Parathyroid adenoma (tissue), 2 donors: ENCODE measurements at regions not wholly inside any gene's neighbourhood (a gene's known extent, or its start where the extent isn't known, plus 50 kb on each side); places are given as distances from the start of the nearest gene placed in this dataset.

Experiments used
- H2AFZ ChIP-seq: fragments of 300-600 bp; sonication (generic); one replicate; pipeline ENCODE4 v1.7.0; 2017; ENCODE audit warnings: antibody characterized with exemption, mild to moderate bottlenecking
- H3K27ac ChIP-seq: fragments of 300-600 bp; sonication (generic); one replicate; pipeline ENCODE4 v1.7.0; 2017
- H3K27me3 ChIP-seq: fragments of 300-600 bp; sonication (generic); one replicate; pipeline ENCODE4 v1.7.0; 2017; ENCODE audit warnings: low read length; ENCODE audit not compliant: control insufficient read depth, insufficient read depth
- H3K36me3 ChIP-seq: fragments of 300-600 bp; sonication (generic); one replicate; pipeline ENCODE4 v1.7.0; 2017; ENCODE audit warnings: low read length; ENCODE audit not compliant: control insufficient read depth, insufficient read depth
- H3K4me1 ChIP-seq: fragments of 300-600 bp; sonication (generic); one replicate; pipeline ENCODE4 v1.7.0; 2017; ENCODE audit warnings: control low read depth
- H3K4me2 ChIP-seq: fragments of 300-600 bp; sonication (generic); one replicate; pipeline ENCODE4 v1.7.0; 2017; ENCODE audit warnings: low read length
- H3K4me3 ChIP-seq: fragments of 300-600 bp; sonication (generic); one replicate; pipeline ENCODE4 v1.7.0; 2017; ENCODE audit warnings: low read depth, low read length
- H3K79me2 ChIP-seq: fragments of 300-600 bp; sonication (generic); one replicate; pipeline ENCODE4 v1.7.0; 2017; ENCODE audit warnings: control low read depth
- H3K9ac ChIP-seq: fragments of 300-600 bp; sonication (generic); one replicate; pipeline ENCODE4 v1.7.0; 2017; ENCODE audit warnings: mild to moderate bottlenecking
- H3K9me3 ChIP-seq: fragments of 300-600 bp; sonication (generic); one replicate; pipeline ENCODE4 v1.7.0; 2017; ENCODE audit warnings: low read length; ENCODE audit not compliant: control insufficient read depth
- CTCF ChIP-seq: fragments of 300-600 bp; sonication (generic); IDR thresholded peaks from one replicate; pipeline ENCODE4 v1.7.0; 2017; ENCODE audit warnings: antibody characterized with exemption, mild to moderate bottlenecking
- donor health status: primary hyperparathyroidism.

GRCh38 chr6:4186385-4186784 is 51.0 kb upstream of the ECI2 start:
- H3K4me3 ChIP-seq: no peak overlapping the region
- H3K9me3 ChIP-seq: no peaks in the 10 kb centered on the region
- no peaks in the 10 kb centered on the region for H3K4me1 ChIP-seq
- H3K36me3 ChIP-seq: no peaks in the 10 kb centered on the region
- TF ChIP-seq CTCF: no peak
- no peak overlapping the region for H3K4me2 ChIP-seq
- no peak overlapping the region for H3K9ac ChIP-seq
- no peak overlapping the region for H2AFZ ChIP-seq
- H3K79me2 ChIP-seq: no peaks in the 10 kb centered on the region
- H3K27ac ChIP-seq: no peak overlapping the region
- H3K27me3 ChIP-seq: no peaks in the 10 kb centered on the region

- Histone ChIP-seq H3K79me2 (no peaks in the 10 kb centered on the region), H3K9ac (no peak overlapping the region), H3K4me3 (no peak overlapping the region), H3K4me1 (no peaks in the 10 kb centered on the region), H2AFZ (no peak overlapping the region), H3K36me3 (no peaks in the 10 kb centered on the region), H3K27me3 (no peaks in the 10 kb centered on the region), H3K4me2 (no peak overlapping the region), H3K9me3 (no peaks in the 10 kb centered on the region), H3K27ac (no peak overlapping the region)
- TF ChIP-seq CTCF: no peak
Observed at GRCh38 chr6:4185846-4186245, 50.5 kb upstream of the ECI2 start.

- H3K9me3 ChIP-seq: no peaks in the 10 kb centered on the region
- H3K4me2 ChIP-seq: no peak overlapping the region
- no peaks in the 10 kb centered on the region for H3K36me3 ChIP-seq
- no peaks in the 10 kb centered on the region for H3K79me2 ChIP-seq
- H3K9ac ChIP-seq: no peak overlapping the region
- no peak overlapping the region for H2AFZ ChIP-seq
- H3K27ac ChIP-seq: no peak overlapping the region
- no peak for TF ChIP-seq CTCF
- H3K27me3 ChIP-seq: no peaks in the 10 kb centered on the region
- H3K4me3 ChIP-seq: no peak overlapping the region
- no peaks in the 10 kb centered on the region for H3K4me1 ChIP-seq
Observed at GRCh38 chr6:4185419-4185818, 50.0 kb upstream of the ECI2 start.
